SK-N-SH (cell line): ENCODE measurements at regions not wholly inside any gene's neighbourhood (a gene's known extent, or its start where the extent isn't known, plus 50 kb on each side); places are given as distances from the start of the nearest gene placed in this dataset.

ENCODE experiments used
- CTCF ChIA-PET: fragments of 300-600, 350-600 bp; formaldehyde crosslinking; extraction: SDS; loops from one replicate; lab custom pipeline; 2021; lab: Yijun Ruan, JAX
- POLR2A ChIA-PET: fragments of 350-600 bp; sonication (Branson Sonifier 250); formaldehyde crosslinking; extraction: SDS; loops from one replicate; lab custom pipeline; 2020; ENCODE audit warnings: antibody characterized with exemption, inconsistent platforms; lab: Yijun Ruan, JAX
- DNase-seq: peaks from one replicate; pipeline ENCODE4 v3.0.0; 2012
- H2AFZ ChIP-seq: fragments of 200-600 bp; sonication (generic); 2 replicates; pipeline ENCODE4 v1.8.1; 2016; ENCODE audit warnings: antibody characterized with exemption, mild to moderate bottlenecking, low read depth
- H3F3A ChIP-seq: fragments of 200-600 bp; sonication (generic); replicated peaks from 2 replicates; pipeline ENCODE3; 2016; ENCODE audit warnings: antibody characterized with exemption, mild to moderate bottlenecking; ENCODE audit not compliant: insufficient read depth
- H3K27ac ChIP-seq, 2 experiments: fragments of 200-500 bp in 1 of 2; fragments of 200-600 bp in 1 of 2; sonication (Bioruptor generic) in 1 of 2; sonication (generic), shearing (Covaris generic) in 1 of 2; 2 replicates each; pipeline versions ENCODE4 v1.5.1 to v1.6.1; 2014 to 2016; ENCODE audit warnings: low read depth in 2 of 2, inconsistent platforms in 1 of 2, low read length in 1 of 2, mild to moderate bottlenecking in 1 of 2, mixed read lengths in 1 of 2
- H3K27me3 ChIP-seq: fragments of 200-600 bp; sonication (generic), shearing (Covaris generic); 2 replicates; pipeline ENCODE4 v1.6.1; 2016; ENCODE audit warnings: mixed run types; ENCODE audit not compliant: insufficient read depth
- H3K36me3 ChIP-seq, 2 experiments: fragments of 200-500 bp in 1 of 2; fragments of 200-600 bp in 1 of 2; sonication (Bioruptor generic) in 1 of 2; sonication (generic) in 1 of 2; replicated peaks in 1 of 2; 2 replicates each; pipeline versions ENCODE3 to v1.5.1; 2014 to 2016; ENCODE audit warnings: low read length in 1 of 2, mild to moderate bottlenecking in 1 of 2; ENCODE audit not compliant: insufficient read depth in 2 of 2, control insufficient read depth in 1 of 2
- H3K4me1 ChIP-seq, 2 experiments: fragments of 200-500 bp in 1 of 2; fragments of 200-600 bp in 1 of 2; sonication (Bioruptor generic) in 1 of 2; sonication (generic), shearing (Covaris generic) in 1 of 2; 2 replicates each; pipeline versions ENCODE4 v1.5.1 to v1.6.1; 2014 to 2016; ENCODE audit warnings: low read depth in 1 of 2, low read length in 1 of 2, mixed run types in 1 of 2; ENCODE audit not compliant: insufficient read depth in 2 of 2, control insufficient read depth in 1 of 2
- H3K4me2 ChIP-seq: fragments of 200-600 bp; sonication (generic), shearing (Covaris generic); 2 replicates; pipeline ENCODE4 v1.6.1; 2017; ENCODE audit warnings: mixed run types
- H3K4me3 ChIP-seq, 2 experiments: fragments of 200-500 bp in 1 of 2; fragments of 200-600 bp in 1 of 2; sonication (Bioruptor generic) in 1 of 2; sonication (generic), shearing (Covaris generic) in 1 of 2; 2 replicates each; pipeline versions ENCODE4 v1.5.1 to v1.8.1; 2014 to 2016; ENCODE audit warnings: low read depth in 2 of 2, inconsistent platforms in 1 of 2, low read length in 1 of 2, mild to moderate bottlenecking in 1 of 2, mixed read lengths in 1 of 2, moderate library complexity in 1 of 2
- H3K79me2 ChIP-seq: fragments of 200-600 bp; sonication (generic); 2 replicates; pipeline ENCODE4 v1.8.1; 2017; ENCODE audit warnings: mild to moderate bottlenecking; ENCODE audit not compliant: insufficient read depth
- H3K9ac ChIP-seq: fragments of 200-600 bp; sonication (generic); 2 replicates; pipeline ENCODE4 v1.6.1; 2017; ENCODE audit warnings: mixed run types
- H3K9me2 ChIP-seq: fragments of 200-600 bp; sonication (generic); 2 replicates; pipeline ENCODE4 v1.6.1; 2017; ENCODE audit warnings: mixed run types
- H3K9me3 ChIP-seq: fragments of 200-600 bp; sonication (generic); 2 replicates; pipeline ENCODE4 v1.6.1; 2017; ENCODE audit warnings: mixed run types, mild to moderate bottlenecking, moderate library complexity
- H4K20me1 ChIP-seq: fragments of 200-600 bp; sonication (generic); 2 replicates; pipeline ENCODE4 v1.6.1; 2017; ENCODE audit warnings: mild to moderate bottlenecking, mixed run types; ENCODE audit not compliant: insufficient read depth
- EZH2phosphoT487 ChIP-seq: fragments of 200-600 bp; sonication (generic); IDR thresholded peaks from 2 replicates; pipeline ENCODE4 v1.6.1; 2017; ENCODE audit warnings: low read depth, mixed run types, mild to moderate bottlenecking, antibody characterized with exemption, moderate library complexity, borderline replicate concordance
- GABPA ChIP-seq: IDR thresholded peaks from 2 replicates; pipeline ENCODE4 v1.4.0; 2012; ENCODE audit warnings: low read depth, mild to moderate bottlenecking
- GATA2 ChIP-seq: sonication (generic); formaldehyde crosslinking; IDR thresholded peaks from 2 replicates; pipeline ENCODE4 v1.5.0; 2020; ENCODE audit warnings: mild to moderate bottlenecking, missing genetic modification reagents
- MXI1 ChIP-seq: IDR thresholded peaks from 2 replicates; pipeline ENCODE4 v1.6.1; 2012; ENCODE audit warnings: mild to moderate bottlenecking, low read depth, low read length, improper control_type of control experiment
- NRF1 ChIP-seq: IDR thresholded peaks from 2 replicates; pipeline ENCODE4 v1.6.1; 2012; ENCODE audit warnings: low read depth, mild to moderate bottlenecking, low read length
- RAD21 ChIP-seq: IDR thresholded peaks from 2 replicates; pipeline ENCODE4 v1.6.1; 2012; ENCODE audit warnings: mild to moderate bottlenecking, low read length
- RCOR1 ChIP-seq: fragments of 150-350 bp; IDR thresholded peaks from 2 replicates; pipeline ENCODE4 v1.6.1; 2017; ENCODE audit warnings: antibody characterized with exemption, low read length
- RFX5 ChIP-seq: IDR thresholded peaks from 2 replicates; pipeline ENCODE4 v1.6.1; 2012; ENCODE audit warnings: mild to moderate bottlenecking, improper control_type of control experiment, low read length
- RXRA ChIP-seq: IDR thresholded peaks from 2 replicates; pipeline ENCODE4 v1.4.0; 2012; ENCODE audit warnings: low read depth, mild to moderate bottlenecking, borderline replicate concordance
- SIN3A ChIP-seq: IDR thresholded peaks from 2 replicates; pipeline ENCODE4 v1.6.1; 2012; ENCODE audit warnings: low read depth, mild to moderate bottlenecking, low read length, moderate library complexity, borderline replicate concordance
- TAF1 ChIP-seq: IDR thresholded peaks from 2 replicates; pipeline ENCODE4 v1.6.1; 2012; ENCODE audit warnings: low read depth, mild to moderate bottlenecking, low read length, moderate library complexity, borderline replicate concordance
- TEAD4 ChIP-seq: IDR thresholded peaks from 2 replicates; pipeline ENCODE4 v1.4.0; 2012; ENCODE audit warnings: mild to moderate bottlenecking, borderline replicate concordance; ENCODE audit not compliant: insufficient read depth
- YY1 ChIP-seq: IDR thresholded peaks from 2 replicates; pipeline ENCODE4 v1.4.0; 2012; ENCODE audit warnings: low read depth, mild to moderate bottlenecking
- WGBS: methylation state at CpG from one replicate; pipeline ENCODE4 v1.1.6; 2017; ENCODE audit warnings: low lambda C conversion rate; 5-methylcytosine and 5-hydroxymethylcytosine counted together
- TF ChIP-seq, protein P1 (sequence below): fragments of 150-350 bp; IDR thresholded peaks from 2 replicates; pipeline ENCODE4 v1.6.1; 2017; ENCODE audit warnings: antibody characterized with exemption, low read length, low read depth, borderline replicate concordance
- TF ChIP-seq, protein P2 (sequence below): IDR thresholded peaks from 2 replicates; pipeline ENCODE4 v1.4.0; 2012; ENCODE audit warnings: low read depth, borderline replicate concordance
- TF ChIP-seq, protein P3 (sequence below): fragments of 150-350 bp; IDR thresholded peaks from 2 replicates; pipeline ENCODE4 v1.6.1; 2016; ENCODE audit warnings: mild to moderate bottlenecking, low read depth, low read length
- TF ChIP-seq, protein P4 (sequence below): IDR thresholded peaks from 2 replicates; pipeline ENCODE4 v1.4.0; 2012; ENCODE audit warnings: low read depth
- TF ChIP-seq, protein P5 (sequence below): IDR thresholded peaks from 2 replicates; pipeline ENCODE4 v1.6.1; 2012; ENCODE audit warnings: mild to moderate bottlenecking, low read depth, low read length, moderate library complexity
- TF ChIP-seq, protein P6 (sequence below): IDR thresholded peaks from 2 replicates; pipeline ENCODE4; 2012

DNA sequence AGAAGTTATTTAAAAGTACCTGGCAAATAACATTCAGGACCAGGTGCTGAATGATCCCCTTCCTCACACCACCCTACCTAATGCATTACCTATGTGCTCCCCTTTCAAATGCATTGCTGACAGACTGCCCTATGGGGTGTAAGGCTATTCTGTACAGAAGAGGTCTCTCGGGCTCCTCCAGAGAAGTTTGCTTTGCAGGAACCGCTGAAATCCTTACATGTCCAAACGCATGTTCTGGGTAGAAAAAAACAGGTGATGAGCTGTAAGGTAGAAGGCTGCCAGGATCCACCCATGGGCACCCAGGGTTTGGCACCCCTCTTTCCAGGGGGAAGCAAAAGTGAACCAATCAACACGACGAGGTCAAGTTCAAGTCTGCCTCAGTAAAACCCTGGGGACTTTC lies 58.3 kb upstream of the TARBP1 start:
- no peaks in the 10 kb centered on the region for H3K27me3 ChIP-seq
- DNase-seq: no peak
- H3K27ac ChIP-seq: no peak overlapping the region
- no peak overlapping the region for H3K9ac ChIP-seq
- H3K4me3 ChIP-seq: no peak overlapping the region
- ChIA-PET CTCF (interaction anchor here (0.9 to 2.1 kb wide), 7 partner anchors 22 to 546 kb away, joined by 3 to 5 read pairs (median 3); no protein-coding TSS in a partner anchor), POLR2A (no interaction called here)
- no peak for TF ChIP-seq GATA2 (CRISPR knock-in tag)
- TF ChIP-seq, protein P1, sequence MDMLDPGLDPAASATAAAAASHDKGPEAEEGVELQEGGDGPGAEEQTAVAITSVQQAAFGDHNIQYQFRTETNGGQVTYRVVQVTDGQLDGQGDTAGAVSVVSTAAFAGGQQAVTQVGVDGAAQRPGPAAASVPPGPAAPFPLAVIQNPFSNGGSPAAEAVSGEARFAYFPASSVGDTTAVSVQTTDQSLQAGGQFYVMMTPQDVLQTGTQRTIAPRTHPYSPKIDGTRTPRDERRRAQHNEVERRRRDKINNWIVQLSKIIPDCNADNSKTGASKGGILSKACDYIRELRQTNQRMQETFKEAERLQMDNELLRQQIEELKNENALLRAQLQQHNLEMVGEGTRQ: no peak
- TF ChIP-seq, protein P2, sequence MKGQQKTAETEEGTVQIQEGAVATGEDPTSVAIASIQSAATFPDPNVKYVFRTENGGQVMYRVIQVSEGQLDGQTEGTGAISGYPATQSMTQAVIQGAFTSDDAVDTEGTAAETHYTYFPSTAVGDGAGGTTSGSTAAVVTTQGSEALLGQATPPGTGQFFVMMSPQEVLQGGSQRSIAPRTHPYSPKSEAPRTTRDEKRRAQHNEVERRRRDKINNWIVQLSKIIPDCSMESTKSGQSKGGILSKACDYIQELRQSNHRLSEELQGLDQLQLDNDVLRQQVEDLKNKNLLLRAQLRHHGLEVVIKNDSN: no peak
- no peak for TF ChIP-seq YY1
- TF ChIP-seq MXI1: no peak
- no peak for TF ChIP-seq GABPA
- TF ChIP-seq, protein P3, sequence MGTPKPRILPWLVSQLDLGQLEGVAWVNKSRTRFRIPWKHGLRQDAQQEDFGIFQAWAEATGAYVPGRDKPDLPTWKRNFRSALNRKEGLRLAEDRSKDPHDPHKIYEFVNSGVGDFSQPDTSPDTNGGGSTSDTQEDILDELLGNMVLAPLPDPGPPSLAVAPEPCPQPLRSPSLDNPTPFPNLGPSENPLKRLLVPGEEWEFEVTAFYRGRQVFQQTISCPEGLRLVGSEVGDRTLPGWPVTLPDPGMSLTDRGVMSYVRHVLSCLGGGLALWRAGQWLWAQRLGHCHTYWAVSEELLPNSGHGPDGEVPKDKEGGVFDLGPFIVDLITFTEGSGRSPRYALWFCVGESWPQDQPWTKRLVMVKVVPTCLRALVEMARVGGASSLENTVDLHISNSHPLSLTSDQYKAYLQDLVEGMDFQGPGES: no peak
- TF ChIP-seq RCOR1: no peak
- no peak for TF ChIP-seq NRF1
- TF ChIP-seq TEAD4: no peak
- TF ChIP-seq, protein P4, sequence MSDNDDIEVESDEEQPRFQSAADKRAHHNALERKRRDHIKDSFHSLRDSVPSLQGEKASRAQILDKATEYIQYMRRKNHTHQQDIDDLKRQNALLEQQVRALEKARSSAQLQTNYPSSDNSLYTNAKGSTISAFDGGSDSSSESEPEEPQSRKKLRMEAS: no peak
- no peak for TF ChIP-seq TAF1
- TF ChIP-seq RAD21: no peak
- no peak for TF ChIP-seq RFX5
- TF ChIP-seq, protein P5, sequence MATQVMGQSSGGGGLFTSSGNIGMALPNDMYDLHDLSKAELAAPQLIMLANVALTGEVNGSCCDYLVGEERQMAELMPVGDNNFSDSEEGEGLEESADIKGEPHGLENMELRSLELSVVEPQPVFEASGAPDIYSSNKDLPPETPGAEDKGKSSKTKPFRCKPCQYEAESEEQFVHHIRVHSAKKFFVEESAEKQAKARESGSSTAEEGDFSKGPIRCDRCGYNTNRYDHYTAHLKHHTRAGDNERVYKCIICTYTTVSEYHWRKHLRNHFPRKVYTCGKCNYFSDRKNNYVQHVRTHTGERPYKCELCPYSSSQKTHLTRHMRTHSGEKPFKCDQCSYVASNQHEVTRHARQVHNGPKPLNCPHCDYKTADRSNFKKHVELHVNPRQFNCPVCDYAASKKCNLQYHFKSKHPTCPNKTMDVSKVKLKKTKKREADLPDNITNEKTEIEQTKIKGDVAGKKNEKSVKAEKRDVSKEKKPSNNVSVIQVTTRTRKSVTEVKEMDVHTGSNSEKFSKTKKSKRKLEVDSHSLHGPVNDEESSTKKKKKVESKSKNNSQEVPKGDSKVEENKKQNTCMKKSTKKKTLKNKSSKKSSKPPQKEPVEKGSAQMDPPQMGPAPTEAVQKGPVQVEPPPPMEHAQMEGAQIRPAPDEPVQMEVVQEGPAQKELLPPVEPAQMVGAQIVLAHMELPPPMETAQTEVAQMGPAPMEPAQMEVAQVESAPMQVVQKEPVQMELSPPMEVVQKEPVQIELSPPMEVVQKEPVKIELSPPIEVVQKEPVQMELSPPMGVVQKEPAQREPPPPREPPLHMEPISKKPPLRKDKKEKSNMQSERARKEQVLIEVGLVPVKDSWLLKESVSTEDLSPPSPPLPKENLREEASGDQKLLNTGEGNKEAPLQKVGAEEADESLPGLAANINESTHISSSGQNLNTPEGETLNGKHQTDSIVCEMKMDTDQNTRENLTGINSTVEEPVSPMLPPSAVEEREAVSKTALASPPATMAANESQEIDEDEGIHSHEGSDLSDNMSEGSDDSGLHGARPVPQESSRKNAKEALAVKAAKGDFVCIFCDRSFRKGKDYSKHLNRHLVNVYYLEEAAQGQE: no peak
- TF ChIP-seq EZH2phosphoT487: no peak
- TF ChIP-seq SIN3A: no peak
- no peak for TF ChIP-seq RXRA
- TF ChIP-seq, protein P6, sequence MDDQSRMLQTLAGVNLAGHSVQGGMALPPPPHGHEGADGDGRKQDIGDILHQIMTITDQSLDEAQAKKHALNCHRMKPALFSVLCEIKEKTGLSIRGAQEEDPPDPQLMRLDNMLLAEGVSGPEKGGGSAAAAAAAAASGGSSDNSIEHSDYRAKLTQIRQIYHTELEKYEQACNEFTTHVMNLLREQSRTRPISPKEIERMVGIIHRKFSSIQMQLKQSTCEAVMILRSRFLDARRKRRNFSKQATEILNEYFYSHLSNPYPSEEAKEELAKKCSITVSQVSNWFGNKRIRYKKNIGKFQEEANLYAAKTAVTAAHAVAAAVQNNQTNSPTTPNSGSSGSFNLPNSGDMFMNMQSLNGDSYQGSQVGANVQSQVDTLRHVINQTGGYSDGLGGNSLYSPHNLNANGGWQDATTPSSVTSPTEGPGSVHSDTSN: no peak
- no peaks in the 10 kb centered on the region for H4K20me1 ChIP-seq
- H3K4me2 ChIP-seq: no peak overlapping the region
- H3K9me2 ChIP-seq: no peaks in the 10 kb centered on the region
- H2AFZ ChIP-seq: no peak overlapping the region
- no peaks in the 10 kb centered on the region for H3K79me2 ChIP-seq
- no peaks in the 10 kb centered on the region for H3K9me3 ChIP-seq
- whole genome bisulfite sequencing: 94% methylated on average over 5 of the region's 5 CpGs
- no peaks in the 10 kb centered on the region for H3K36me3 ChIP-seq
- H3K4me1 ChIP-seq: peaks cover 39 to 82% of the 10 kb centered on the region in 2 experiments
- H3F3A ChIP-seq: peaks cover 22% of the 10 kb centered on the region
